Activated T-helper 1 cell treated with anti-CD3 and anti-CD28 coated beads, Interleukin-2, amount 50 U/mL, for 16 hours (primary cell): ENCODE measurements at regions not wholly inside any gene's neighbourhood (a gene's known extent, or its start where the extent isn't known, plus 50 kb on each side); places are given as distances from the start of the nearest gene placed in this dataset.

Experiments used
- DNase-seq, 2 donors: peaks; one replicate each; pipeline ENCODE4 v3.0.0-alpha.2; 2020; ENCODE audit warnings: low read depth in 1 of 2, low spot score in 1 of 2

- DNase-seq: no peak
Observed at GRCh38 chr22:48554893-48555572, 1272.6 kb downstream of the BRD1 start.

GRCh38 chr22:48553694-48554308, 1273.9 kb downstream of the BRD1 start:
- DNase-seq: no peak

GRCh38 chr22:48553119-48553518, 1274.6 kb downstream of the BRD1 start:
- no peak for DNase-seq

DNA sequence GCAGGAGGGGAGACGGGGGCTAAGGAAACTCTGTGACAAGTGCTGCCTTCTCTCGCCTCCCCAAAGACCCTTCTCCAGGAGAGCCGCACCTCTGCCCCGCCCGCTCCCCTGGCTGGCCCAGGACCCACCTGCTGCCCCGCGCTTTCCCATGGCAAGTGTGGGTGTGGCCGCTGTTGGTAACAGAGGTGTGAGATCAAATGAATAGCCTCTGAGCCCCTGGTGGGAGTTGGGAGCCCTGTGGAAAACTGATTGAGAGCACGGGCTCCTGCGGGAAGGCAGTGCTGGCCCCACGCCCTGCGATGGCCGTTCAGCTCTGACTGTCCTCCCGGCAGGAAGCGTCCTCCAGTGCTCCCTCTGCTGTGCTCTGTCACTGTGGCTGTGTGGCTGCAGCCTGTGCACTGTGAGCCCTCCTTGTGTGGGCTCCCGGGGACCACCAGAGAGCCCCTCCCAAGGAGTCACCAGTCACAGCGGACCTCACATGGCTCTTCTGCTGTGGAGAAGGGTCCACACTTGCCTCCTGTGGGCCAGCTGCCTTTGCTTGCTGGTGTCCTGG, 1275.9 kb downstream of the BRD1 start:
- DNase-seq: no peak

GRCh38 chr22:48551061-48551460, 1276.6 kb downstream of the BRD1 start:
- DNase-seq: no peak

DNA sequence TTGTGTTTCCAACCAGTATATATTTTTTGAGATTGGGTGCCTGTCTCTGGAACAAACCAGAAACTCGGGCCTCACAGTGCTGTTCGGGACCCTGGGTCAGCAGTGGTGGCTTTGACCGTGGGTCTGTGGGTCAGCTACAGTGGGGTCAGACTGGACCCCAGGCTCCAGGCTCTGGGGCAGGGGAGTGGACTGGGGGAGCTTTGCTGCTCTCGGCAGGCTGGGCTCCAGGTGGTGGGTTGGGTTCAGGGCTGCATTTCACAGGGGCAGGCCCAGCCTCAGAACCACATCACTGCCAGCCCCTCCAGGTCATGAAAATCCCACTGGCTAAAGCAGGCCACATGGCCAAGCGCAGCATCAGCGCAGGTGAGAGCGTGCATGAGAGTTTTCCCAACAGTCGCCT, 1279.3 kb downstream of the BRD1 start:
- no peak for DNase-seq

GRCh38 chr22:48547971-48548370, 1279.7 kb downstream of the BRD1 start:
- DNase-seq: no peak

GRCh38 chr22:48546653-48547424, 1280.8 kb downstream of the BRD1 start:
- DNase-seq: no peak

DNA sequence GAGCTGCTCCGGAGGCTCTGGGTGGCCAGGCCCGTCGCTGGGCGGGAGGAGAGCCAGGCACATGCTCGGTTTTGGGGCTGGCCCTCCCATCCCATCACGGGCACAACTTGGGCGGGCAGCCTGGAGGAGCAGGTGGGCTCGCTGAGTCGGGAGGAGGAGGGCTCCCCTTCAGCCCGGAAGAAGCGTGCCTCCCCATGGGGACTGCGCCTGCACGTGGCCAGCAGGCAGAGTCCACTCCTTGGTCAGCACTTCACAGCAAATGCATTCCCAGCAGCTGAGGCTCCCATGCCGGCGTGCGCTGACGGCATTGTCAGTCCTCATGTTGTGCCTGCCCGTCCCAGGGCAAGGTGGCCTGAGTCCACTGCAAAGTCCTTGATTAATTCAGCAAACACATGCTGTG, 1281.7 kb downstream of the BRD1 start:
- DNase-seq: no peak

DNA sequence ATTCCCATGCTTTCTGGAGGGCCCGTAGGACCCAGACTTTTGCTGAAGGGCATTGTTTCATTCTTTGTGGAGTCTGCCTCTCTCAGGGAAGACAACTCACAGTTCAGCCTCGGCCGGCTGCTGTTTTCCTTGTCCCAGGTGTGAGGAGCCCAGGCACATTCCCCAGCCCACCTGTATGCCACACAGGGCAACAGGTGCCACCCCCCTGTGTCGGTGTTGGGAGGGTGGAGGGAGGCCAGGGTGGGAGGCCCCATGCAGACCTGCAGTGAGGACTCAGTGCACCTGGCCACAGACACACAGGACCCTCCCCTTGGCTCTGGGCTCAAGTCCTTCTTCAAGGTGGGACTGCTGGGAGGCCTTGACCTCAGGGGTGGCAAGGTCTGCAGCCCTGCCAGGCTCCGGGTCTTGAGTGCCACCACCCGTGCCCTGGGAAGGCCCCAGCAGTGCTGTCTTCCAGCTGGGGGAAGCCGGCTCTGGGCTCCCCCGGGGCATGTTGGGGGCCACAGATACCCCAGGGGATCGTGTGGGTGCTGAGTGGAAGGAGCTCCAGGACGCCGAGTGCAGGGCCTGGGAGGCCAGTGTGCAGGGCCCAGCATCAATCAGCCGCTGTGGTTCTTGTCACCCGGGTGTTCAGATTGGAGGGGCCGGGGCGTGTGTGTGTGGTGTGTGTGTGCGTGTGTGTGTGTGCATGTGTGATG, 1286.1 kb downstream of the BRD1 start:
- no peak for DNase-seq

DNA sequence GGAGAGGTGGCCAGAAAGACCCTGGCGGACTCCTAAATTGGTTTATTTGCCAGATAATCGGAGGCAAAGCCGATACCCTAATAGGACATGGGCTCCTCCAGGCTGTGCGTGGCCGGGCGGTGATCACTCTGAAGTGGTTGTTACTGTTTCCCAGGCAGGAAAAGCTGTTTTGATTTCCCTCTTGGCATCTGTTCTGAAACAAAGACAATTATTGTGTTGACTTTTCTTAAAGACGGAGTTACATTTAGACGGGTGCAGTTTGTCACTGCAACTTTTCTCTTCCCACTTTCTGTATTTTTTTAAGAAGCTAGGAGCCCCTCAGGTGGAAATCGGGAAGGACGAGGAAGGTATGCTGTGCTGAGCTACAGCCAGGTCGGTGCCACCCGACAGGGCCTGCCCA, 1288.4 kb downstream of the BRD1 start:
- DNase-seq: no peak

DNA sequence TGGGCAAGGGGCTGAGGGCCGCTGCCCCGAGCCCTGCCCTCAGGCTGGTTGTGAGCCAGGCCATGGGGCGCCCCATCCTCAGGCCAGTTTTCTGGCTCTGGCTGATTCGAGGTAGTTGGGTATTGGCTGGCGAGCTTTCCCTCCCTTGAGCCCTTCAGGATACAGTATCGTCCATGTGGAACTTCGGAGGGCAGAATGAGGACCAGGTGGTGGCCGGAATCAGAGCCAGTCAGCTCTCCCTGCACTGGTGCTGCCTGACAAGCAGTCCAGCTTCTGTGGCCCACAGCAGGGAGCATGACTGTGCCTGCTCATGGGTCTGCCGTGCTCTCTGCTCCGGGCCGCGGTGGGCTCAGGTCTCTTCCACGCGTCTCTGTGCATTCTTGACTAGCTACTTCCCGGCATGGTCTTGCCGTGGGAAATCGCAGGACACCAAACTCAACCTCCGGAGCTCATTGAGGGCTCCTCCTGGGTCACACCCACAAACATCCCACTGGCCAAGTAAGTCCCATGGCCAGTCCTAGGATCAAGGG, 1289.3 kb downstream of the BRD1 start:
- no peak for DNase-seq

DNA sequence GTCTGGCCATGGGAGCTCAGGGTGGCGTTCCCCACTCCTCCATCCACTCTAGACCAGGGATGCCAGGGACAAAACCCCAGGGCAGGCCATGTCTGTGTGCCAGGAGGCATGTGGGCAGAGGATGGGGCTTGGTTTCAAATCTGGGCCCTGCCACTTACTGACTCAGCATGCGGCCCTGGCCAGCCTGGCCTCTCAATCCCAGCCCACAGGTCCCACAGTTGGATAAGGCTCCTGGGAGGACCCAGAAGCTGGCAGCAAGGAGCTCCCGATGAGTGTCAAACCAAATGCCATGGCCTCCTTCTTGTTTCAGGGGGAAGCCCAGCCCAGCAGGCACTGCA, 1290.4 kb downstream of the BRD1 start:
- DNase-seq: no peak

DNA sequence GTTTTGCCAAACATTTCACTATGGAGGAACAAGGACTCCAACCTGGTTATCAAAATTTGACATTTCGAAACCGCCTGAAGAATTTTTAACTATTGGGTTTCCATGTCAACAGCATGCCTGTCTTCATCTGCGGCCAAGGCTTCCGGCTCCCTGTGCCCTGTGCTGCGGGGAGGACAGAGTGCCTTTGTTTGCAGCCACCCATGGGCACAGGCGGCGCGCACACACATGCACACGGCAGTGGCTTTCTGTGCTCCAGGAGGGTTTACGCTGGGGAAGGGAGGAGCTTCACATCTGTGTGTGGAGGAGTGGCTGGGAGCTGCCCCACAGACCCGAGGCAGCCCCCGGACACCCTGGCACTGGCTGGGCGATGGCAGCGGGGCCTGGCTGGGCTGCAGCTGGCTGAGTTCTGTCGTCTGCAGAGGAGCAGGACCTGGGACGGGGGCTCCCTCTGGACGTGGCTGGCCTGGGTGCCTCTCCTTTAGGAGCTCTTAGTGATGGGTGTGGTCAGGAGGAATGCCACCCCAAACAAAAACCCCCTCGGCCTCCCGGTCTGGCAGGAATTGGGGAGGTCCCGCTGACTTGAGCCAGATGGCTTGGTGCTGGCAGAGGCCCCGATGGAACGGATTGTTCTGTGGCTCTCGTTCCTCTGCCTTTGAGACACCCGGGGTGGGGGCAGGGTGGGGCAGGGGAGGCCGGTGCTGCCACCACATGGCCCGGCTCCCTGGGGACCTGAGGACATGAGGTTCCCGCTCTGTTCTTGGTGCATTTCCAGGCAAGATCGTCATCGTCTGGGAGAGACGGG, 1290.9 kb downstream of the BRD1 start:
- DNase-seq: no peak

- DNase-seq: no peak
Observed at GRCh38 chr22:48535868-48536540, 1291.7 kb downstream of the BRD1 start.

- no peak for DNase-seq
Observed at GRCh38 chr22:48534395-48534958, 1293.2 kb downstream of the BRD1 start.

- DNase-seq: no peak
Observed at GRCh38 chr22:48532986-48533385, 1294.7 kb downstream of the BRD1 start.

GRCh38 chr22:48531761-48532435, 1295.8 kb downstream of the BRD1 start:
- DNase-seq: no peak

- DNase-seq: no peak
Observed at GRCh38 chr22:48531108-48531507, 1296.6 kb downstream of the BRD1 start.
